ENCODE measurements at regions not wholly inside any gene's neighbourhood (a gene's known extent, or its start where the extent isn't known, plus 50 kb on each side); places are given as distances from the start of the nearest gene placed in this dataset.

GRCh38 chr12:90546511-90546910 lies 408.5 kb downstream of the CCER1 start:
- no peak for TF ChIP-seq CTCF (IDR thresholded peaks at IDR 0.05)

GRCh38 chr12:90543841-90544240 lies 411.1 kb downstream of the CCER1 start:
- no peak for TF ChIP-seq CTCF (IDR thresholded peaks at IDR 0.05)

- TF ChIP-seq CTCF (IDR thresholded peaks at IDR 0.05) = no peak
These were observed 411.6 kb downstream of the CCER1 start for GRCh38 chr12:90543374-90543773.

- no peak for TF ChIP-seq CTCF (IDR thresholded peaks at IDR 0.05)
These were observed 434.8 kb downstream of the CCER1 start for GRCh38 chr12:90520002-90520734.

GRCh38 chr12:90519285-90519684 lies 435.7 kb downstream of the CCER1 start:
- TF ChIP-seq CTCF (IDR thresholded peaks at IDR 0.05) = no peak

- TF ChIP-seq CTCF (IDR thresholded peaks at IDR 0.05) = no peak
These were observed 439.5 kb downstream of the CCER1 start for GRCh38 chr12:90515199-90516175.

GRCh38 chr12:90514325-90514724 lies 440.7 kb downstream of the CCER1 start:
- no peak for TF ChIP-seq CTCF (IDR thresholded peaks at IDR 0.05)

Measured in LNCAP (cell line).